ENCODE measurements at regions not wholly inside any gene's neighbourhood (a gene's known extent, or its start where the extent isn't known, plus 50 kb on each side); places are given as distances from the start of the nearest gene placed in this dataset.

- TF ChIP-seq REST (IDR thresholded peaks at IDR 0.05; ENCODE audit: insufficient read depth in 1 of 2, low read depth in 2 of 2, low read length in 2 of 2) (no peak), TAF1 (IDR thresholded peaks at IDR 0.05; ENCODE audit: borderline replicate concordance, insufficient read depth, low read length) (no peak), POLR2AphosphoS5 (IDR thresholded peaks at IDR 0.05; ENCODE audit: low read depth, low read length) (no peak)
These were observed 326.7 kb upstream of the MAN1A1 start for GRCh38 chr6:119676230-119676629.

Data from PFSK-1 (cell line).